OCI-LY7 (cell line): ENCODE measurements at regions not wholly inside any gene's neighbourhood (a gene's known extent, or its start where the extent isn't known, plus 50 kb on each side); places are given as distances from the start of the nearest gene placed in this dataset.

Source experiments
- CTCF ChIP-seq: fragments of 200-600 bp; sonication (generic); conservative IDR thresholded peaks from 2 replicates; pipeline ENCODE4 v1.5.1; 2014; ENCODE audit warnings: mild to moderate bottlenecking, antibody characterized with exemption, low read length, moderate library complexity, mixed read lengths
- EZH2phosphoT487 ChIP-seq: fragments of 200-600 bp; sonication (generic); IDR thresholded peaks from 2 replicates; pipeline ENCODE4 v1.6.1; 2018; ENCODE audit warnings: low read depth, borderline replicate concordance, mild to moderate bottlenecking, mixed run types, antibody characterized with exemption, low read length, moderate library complexity, mixed read lengths

GRCh38 chr2:16254356-16254965, 314.1 kb downstream of the MYCN start:
- no peak for TF ChIP-seq CTCF
- TF ChIP-seq EZH2phosphoT487, result no peak
